Uterus (tissue), 3 donors: ENCODE measurements at regions not wholly inside any gene's neighbourhood (a gene's known extent, or its start where the extent isn't known, plus 50 kb on each side); places are given as distances from the start of the nearest gene placed in this dataset.

Experiments
- DNase-seq, 2 donors: peaks; one replicate each; pipeline ENCODE4 v3.0.0-alpha.2; 2019 to 2020
- H3K27ac ChIP-seq, 2 donors: fragments of 200-600 bp; sonication (generic); 1 replicate in 1 of 2; 2 replicates in 1 of 2; pipeline ENCODE4 v1.5.1; 2016 to 2018
- H3K27me3 ChIP-seq, 2 donors: fragments of 200-600 bp; sonication (generic); one replicate each; pipeline ENCODE4 v1.5.1; 2018 to 2019; ENCODE audit warnings: control low read depth in 1 of 2
- H3K36me3 ChIP-seq, 2 donors: fragments of 200-600 bp; sonication (generic); one replicate each; pipeline ENCODE4 v1.5.1; 2019; ENCODE audit warnings: control low read depth in 1 of 2
- H3K4me1 ChIP-seq, 2 donors: fragments of 200-600 bp; sonication (generic); one replicate each; pipeline ENCODE4 v1.5.1; 2018 to 2019; ENCODE audit warnings: control low read depth in 1 of 2
- H3K4me3 ChIP-seq, 2 donors: fragments of 200-600 bp; sonication (generic); 1 replicate in 1 of 2; 2 replicates in 1 of 2; pipeline ENCODE4 v1.5.1; 2018 to 2019; ENCODE audit warnings: mild to moderate bottlenecking in 1 of 2
- H3K9me3 ChIP-seq, 2 donors: fragments of 200-600 bp; sonication (generic); one replicate each; pipeline ENCODE4 v1.5.1; 2019; ENCODE audit warnings: control low read depth in 1 of 2
- POLR2A ChIP-seq, 2 donors: fragments of 450-650 bp; IDR thresholded peaks; one replicate each; pipeline ENCODE4 v1.6.1; 2016; ENCODE audit warnings: antibody characterized with exemption in 2 of 2, mild to moderate bottlenecking in 1 of 2, moderate library complexity in 1 of 2
- intact Hi-C: fragments of 100-400 bp; cut with DNase I; formaldehyde crosslinking; loops from one replicate; pipeline ENCODE4 v1.15.1; 2023; ENCODE audit warnings: low total_unique reads
- TF ChIP-seq, protein P1 (sequence below), 4 experiments: fragments of 200-600 bp in 2 of 4; fragments of 450-650 bp in 2 of 4; sonication (generic) in 2 of 4; IDR thresholded peaks; one replicate each; pipeline ENCODE4 v1.5.1; 2016 to 2019; ENCODE audit warnings: antibody characterized with exemption in 4 of 4, mild to moderate bottlenecking in 2 of 4, moderate library complexity in 1 of 4
- donor health status: DM: yes; HTN: yes; CAD: no.

DNA sequence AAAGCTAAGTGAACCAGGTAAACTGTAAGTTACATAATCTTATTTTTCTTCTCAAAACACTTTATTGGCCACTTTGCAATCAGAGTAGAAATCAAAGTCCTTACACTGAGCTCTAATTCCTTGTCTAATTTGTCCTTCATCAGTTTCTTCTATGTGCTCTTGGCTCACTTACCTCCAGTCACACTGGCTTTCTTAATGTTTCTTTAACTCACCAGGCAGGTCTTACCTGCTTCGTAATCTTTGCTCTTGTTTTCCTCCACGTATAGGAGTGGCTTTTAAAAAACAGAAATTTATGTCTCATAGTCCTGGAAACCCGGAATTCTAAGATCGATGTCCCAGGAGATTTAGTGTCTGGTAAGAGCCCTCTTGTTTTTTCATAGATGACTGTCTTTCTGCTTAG is 1462.1 kb downstream of the FSTL5 start:
- no peak for TF ChIP-seq POLR2A (IDR thresholded peaks at IDR 0.05)
- TF ChIP-seq, protein P1, sequence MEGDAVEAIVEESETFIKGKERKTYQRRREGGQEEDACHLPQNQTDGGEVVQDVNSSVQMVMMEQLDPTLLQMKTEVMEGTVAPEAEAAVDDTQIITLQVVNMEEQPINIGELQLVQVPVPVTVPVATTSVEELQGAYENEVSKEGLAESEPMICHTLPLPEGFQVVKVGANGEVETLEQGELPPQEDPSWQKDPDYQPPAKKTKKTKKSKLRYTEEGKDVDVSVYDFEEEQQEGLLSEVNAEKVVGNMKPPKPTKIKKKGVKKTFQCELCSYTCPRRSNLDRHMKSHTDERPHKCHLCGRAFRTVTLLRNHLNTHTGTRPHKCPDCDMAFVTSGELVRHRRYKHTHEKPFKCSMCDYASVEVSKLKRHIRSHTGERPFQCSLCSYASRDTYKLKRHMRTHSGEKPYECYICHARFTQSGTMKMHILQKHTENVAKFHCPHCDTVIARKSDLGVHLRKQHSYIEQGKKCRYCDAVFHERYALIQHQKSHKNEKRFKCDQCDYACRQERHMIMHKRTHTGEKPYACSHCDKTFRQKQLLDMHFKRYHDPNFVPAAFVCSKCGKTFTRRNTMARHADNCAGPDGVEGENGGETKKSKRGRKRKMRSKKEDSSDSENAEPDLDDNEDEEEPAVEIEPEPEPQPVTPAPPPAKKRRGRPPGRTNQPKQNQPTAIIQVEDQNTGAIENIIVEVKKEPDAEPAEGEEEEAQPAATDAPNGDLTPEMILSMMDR (IDR thresholded peaks at IDR 0.05), result no peak
- intact Hi-C loops, result no loop called here

DNA sequence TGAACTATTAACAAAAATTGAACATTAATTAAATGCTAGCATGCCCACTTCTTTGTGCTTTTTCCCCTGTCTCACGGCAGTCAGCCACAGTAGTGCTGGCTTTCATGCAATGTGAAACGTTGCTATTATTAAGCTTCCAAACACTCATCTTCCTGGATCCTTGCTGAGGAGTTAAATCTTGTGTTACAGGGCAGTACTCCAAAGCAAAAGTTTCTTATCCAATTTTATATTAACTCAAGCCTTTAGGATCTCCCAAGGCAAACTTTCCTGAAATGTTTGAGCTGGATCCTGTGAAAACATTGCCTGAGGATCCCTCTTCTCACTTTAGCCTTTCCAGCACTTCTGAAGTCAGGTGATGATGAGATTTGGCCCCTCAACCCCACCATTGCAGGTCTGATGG is 1454.8 kb downstream of the FSTL5 start:
- no peak overlapping the region for H3K27ac ChIP-seq
- intact Hi-C loops, result no loop called here
- H3K4me1 ChIP-seq, result no peaks in the 10 kb centered on the region
- no peak overlapping the region for H3K4me3 ChIP-seq
- H3K36me3 ChIP-seq, result no peaks in the 10 kb centered on the region
- no peaks in the 10 kb centered on the region for H3K9me3 ChIP-seq
- DNase-seq, result no peak
- no peaks in the 10 kb centered on the region for H3K27me3 ChIP-seq
- TF ChIP-seq, protein P1 (IDR thresholded peaks at IDR 0.05), result no peak
- no peak for TF ChIP-seq POLR2A (IDR thresholded peaks at IDR 0.05)

More for the DNA sequence above, 1462.1 kb downstream of the FSTL5 start:
- Histone ChIP-seq H3K4me3 (no peak overlapping the region), H3K9me3 (no peaks in the 10 kb centered on the region), H3K4me1 (no peaks in the 10 kb centered on the region), H3K27me3 (no peaks in the 10 kb centered on the region), H3K27ac (no peak overlapping the region), H3K36me3 (no peaks in the 10 kb centered on the region)
- no peak for DNase-seq

DNA sequence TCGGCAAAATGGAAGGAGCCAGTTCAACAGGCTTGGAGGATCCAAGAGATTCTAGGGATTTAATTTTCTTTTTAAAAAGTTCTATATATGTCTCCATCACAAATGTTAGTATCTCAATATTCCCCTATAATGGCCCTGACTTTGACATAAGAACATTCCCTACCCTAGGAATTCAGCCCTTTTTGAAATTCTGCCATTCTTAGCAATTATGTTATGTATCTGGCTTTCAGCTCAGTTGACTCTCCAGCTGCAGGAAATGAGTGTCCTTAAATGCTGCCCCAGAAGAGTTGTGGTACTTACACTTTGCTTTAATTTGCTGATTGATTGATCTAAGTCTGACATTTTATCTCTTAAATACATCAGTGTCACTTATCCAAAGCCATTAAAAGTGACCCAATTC is 1454.3 kb downstream of the FSTL5 start:
- H3K27ac ChIP-seq, result no peak overlapping the region
- no peak overlapping the region for H3K4me3 ChIP-seq
- intact Hi-C loops, result no loop called here
- H3K27me3 ChIP-seq, result no peaks in the 10 kb centered on the region
- H3K4me1 ChIP-seq, result no peaks in the 10 kb centered on the region
- TF ChIP-seq, protein P1 (IDR thresholded peaks at IDR 0.05), result no peak
- no peak for TF ChIP-seq POLR2A (IDR thresholded peaks at IDR 0.05)
- no peak for DNase-seq
- no peaks in the 10 kb centered on the region for H3K9me3 ChIP-seq
- H3K36me3 ChIP-seq, result no peaks in the 10 kb centered on the region

DNA sequence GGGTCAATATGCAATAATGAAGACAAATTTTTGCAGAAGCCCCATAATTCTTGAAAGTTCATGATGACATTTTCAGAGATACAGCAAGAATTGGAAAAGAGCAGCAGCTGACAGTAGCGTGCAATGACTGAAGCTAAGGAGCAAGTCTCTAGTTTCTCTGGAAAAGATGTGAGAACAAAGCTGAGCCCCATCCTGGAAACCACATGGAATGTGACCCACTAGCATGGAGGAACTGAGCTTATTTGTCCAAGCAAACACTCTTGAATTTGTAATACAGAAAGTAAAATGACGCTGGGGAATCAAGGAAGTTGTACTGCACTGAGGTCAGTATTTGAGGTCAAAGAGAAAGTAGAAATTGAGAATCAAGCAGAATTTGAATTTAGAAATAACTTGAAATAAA is 1447.2 kb downstream of the FSTL5 start:
- Histone ChIP-seq H3K4me1 (no peaks in the 10 kb centered on the region), H3K4me3 (no peak overlapping the region), H3K27ac (no peak overlapping the region), H3K36me3 (peaks cover 0 to 2% of the 10 kb centered on the region in 2 donors), H3K9me3 (no peaks in the 10 kb centered on the region), H3K27me3 (no peaks in the 10 kb centered on the region)
- DNase-seq, result no peak
- intact Hi-C loops, result no loop called here
- TF ChIP-seq POLR2A (IDR thresholded peaks at IDR 0.05), result no peak
- TF ChIP-seq, protein P1 (IDR thresholded peaks at IDR 0.05), result no peak

DNA sequence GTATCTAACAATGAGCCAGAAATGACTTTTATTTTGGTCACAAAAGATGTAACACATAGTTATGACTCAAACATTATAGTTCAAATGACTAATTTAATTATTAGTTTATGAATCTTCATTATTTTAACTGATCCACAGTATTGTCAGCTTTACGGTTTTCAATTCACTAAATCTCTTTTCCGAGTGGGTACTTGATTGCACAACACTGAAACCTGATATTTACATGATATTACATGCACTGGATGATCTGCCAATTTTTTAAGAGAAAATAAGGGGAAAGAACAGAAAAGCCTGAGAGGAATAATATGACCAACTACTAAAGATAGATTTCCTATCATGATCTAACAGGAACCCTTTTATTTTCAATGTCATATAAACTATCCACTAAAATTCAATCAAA is 1446.0 kb downstream of the FSTL5 start:
- no peaks in the 10 kb centered on the region for H3K27me3 ChIP-seq
- DNase-seq, result no peak

More for the DNA sequence above, 1446.0 kb downstream of the FSTL5 start:
- TF ChIP-seq, protein P1 (IDR thresholded peaks at IDR 0.05), result no peak
- TF ChIP-seq POLR2A (IDR thresholded peaks at IDR 0.05), result no peak
- H3K4me3 ChIP-seq, result no peak overlapping the region
- no peak overlapping the region for H3K27ac ChIP-seq
- no peaks in the 10 kb centered on the region for H3K9me3 ChIP-seq
- H3K4me1 ChIP-seq, result no peaks in the 10 kb centered on the region
- H3K36me3 ChIP-seq, result peaks cover 0 to 2% of the 10 kb centered on the region in 2 donors
- intact Hi-C loops, result no loop called here
